Hematopoietic multipotent progenitor cell treated with erythropoietin and hydrocortisone succinate and interleukin-3 and kit ligand, for 6 days (in vitro differentiated cells): ENCODE measurements at regions not wholly inside any gene's neighbourhood (a gene's known extent, or its start where the extent isn't known, plus 50 kb on each side); places are given as distances from the start of the nearest gene placed in this dataset.
"Not testable (repeated sequence)": the region's sequence is repeated elsewhere in the genome, so short reads cannot be mapped to it uniquely, and the experiment has no call there.

Source experiments
- DNase-seq: peaks from one replicate; pipeline ENCODE4 v3.0.0-alpha.2; 2015

- DNase-seq: no peak
These were observed 643.6 kb upstream of the FAM98A start for GRCh38 chr2:34242763-34243123.

- DNase-seq: no peak
These were observed 643.0 kb upstream of the FAM98A start for GRCh38 chr2:34241905-34242762.

GRCh38 chr2:34239511-34239910, 640.4 kb upstream of the FAM98A start:
- DNase-seq: no peak

- no peak for DNase-seq
These were observed 635.7 kb upstream of the FAM98A start for GRCh38 chr2:34234823-34235222.

GRCh38 chr2:34229998-34230397, 630.9 kb upstream of the FAM98A start:
- no peak for DNase-seq

GRCh38 chr2:34215174-34215573, 616.1 kb upstream of the FAM98A start:
- DNase-seq: no peak

- DNase-seq: not testable (repeated sequence)
These were observed 611.3 kb upstream of the FAM98A start for GRCh38 chr2:34210382-34210781.

- DNase-seq: no peak
These were observed 605.5 kb upstream of the FAM98A start for GRCh38 chr2:34204560-34204959.

- no peak for DNase-seq
These were observed 602.0 kb upstream of the FAM98A start for GRCh38 chr2:34201099-34201498.

GRCh38 chr2:34199971-34200370, 600.9 kb upstream of the FAM98A start:
- DNase-seq: no peak

GRCh38 chr2:34193164-34193563, 594.1 kb upstream of the FAM98A start:
- DNase-seq: no peak

- DNase-seq: no peak
These were observed 589.6 kb upstream of the FAM98A start for GRCh38 chr2:34188464-34189303.

GRCh38 chr2:34179511-34179910, 580.4 kb upstream of the FAM98A start:
- no peak for DNase-seq

GRCh38 chr2:34178482-34178881, 579.4 kb upstream of the FAM98A start:
- no peak for DNase-seq

- DNase-seq: no peak
These were observed 577.6 kb upstream of the FAM98A start for GRCh38 chr2:34176693-34177092.

GRCh38 chr2:34174506-34174905, 575.4 kb upstream of the FAM98A start:
- no peak for DNase-seq

- DNase-seq: no peak
These were observed 563.1 kb upstream of the FAM98A start for GRCh38 chr2:34162231-34162630.

- no peak for DNase-seq
These were observed 562.5 kb upstream of the FAM98A start for GRCh38 chr2:34161549-34161948.

- DNase-seq: no peak
These were observed 560.8 kb upstream of the FAM98A start for GRCh38 chr2:34159901-34160300.

- DNase-seq: no peak
These were observed 554.4 kb upstream of the FAM98A start for GRCh38 chr2:34153484-34153883.

GRCh38 chr2:34147780-34148179, 548.7 kb upstream of the FAM98A start:
- no peak for DNase-seq

GRCh38 chr2:34143149-34143548, 544.0 kb upstream of the FAM98A start:
- no peak for DNase-seq

GRCh38 chr2:34142531-34143008, 543.5 kb upstream of the FAM98A start:
- not testable (repeated sequence) for DNase-seq

- DNase-seq: not testable (repeated sequence)
These were observed 534.0 kb upstream of the FAM98A start for GRCh38 chr2:34133065-34133464.
